RKO (cell line): ENCODE measurements at regions not wholly inside any gene's neighbourhood (a gene's known extent, or its start where the extent isn't known, plus 50 kb on each side); places are given as distances from the start of the nearest gene placed in this dataset.

Source experiments
- DNase-seq: peaks from one replicate; pipeline ENCODE4 v3.0.0-alpha.2; 2016; ENCODE audit warnings: low spot score

- no peak for DNase-seq
Observed at GRCh38 chr2:236673126-236673822, 103.6 kb downstream of the ACKR3 start.

GRCh38 chr2:236673823-236674185, 104.2 kb downstream of the ACKR3 start:
- no peak for DNase-seq

- no peak for DNase-seq
Observed at GRCh38 chr2:236674238-236674637, 104.6 kb downstream of the ACKR3 start.

DNA sequence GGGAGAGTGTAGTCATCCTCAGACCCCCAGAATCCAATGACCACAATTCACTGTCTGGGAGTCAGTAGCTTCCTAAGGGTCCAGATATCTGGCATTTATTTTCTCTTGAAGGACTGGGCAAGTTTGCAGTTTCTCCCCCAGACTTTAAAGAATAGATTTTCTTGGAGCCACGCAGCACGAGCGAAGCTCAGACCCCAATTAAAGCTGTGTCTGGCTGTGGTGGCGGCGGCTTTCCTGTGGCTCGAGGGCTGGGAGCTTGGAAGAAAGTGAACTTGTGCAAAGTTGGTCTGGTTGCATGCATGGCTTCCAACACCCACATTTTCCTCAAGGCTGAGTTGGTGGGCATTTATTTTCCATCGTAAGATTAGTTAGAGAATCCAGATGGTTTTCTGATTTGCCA, 105.0 kb downstream of the ACKR3 start:
- DNase-seq: no peak

DNA sequence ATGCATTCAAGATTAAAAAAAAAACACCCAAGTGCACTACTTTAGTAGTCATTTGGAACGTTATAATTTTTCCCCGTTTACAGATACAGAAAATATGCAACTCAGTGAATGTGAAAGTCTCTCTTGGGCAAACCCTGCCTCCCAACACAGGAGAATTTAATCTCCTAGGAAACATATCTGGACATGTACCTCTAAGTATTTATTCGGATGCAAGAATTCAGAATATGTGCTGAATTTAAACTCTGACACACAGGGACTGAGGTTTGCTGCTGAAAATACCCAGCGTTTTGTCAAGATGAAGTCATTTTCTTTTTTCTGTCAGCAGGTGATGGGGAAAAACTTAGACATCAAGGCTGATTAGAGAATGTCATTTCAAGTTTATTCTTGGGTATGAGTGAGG, 105.4 kb downstream of the ACKR3 start:
- no peak for DNase-seq

DNA sequence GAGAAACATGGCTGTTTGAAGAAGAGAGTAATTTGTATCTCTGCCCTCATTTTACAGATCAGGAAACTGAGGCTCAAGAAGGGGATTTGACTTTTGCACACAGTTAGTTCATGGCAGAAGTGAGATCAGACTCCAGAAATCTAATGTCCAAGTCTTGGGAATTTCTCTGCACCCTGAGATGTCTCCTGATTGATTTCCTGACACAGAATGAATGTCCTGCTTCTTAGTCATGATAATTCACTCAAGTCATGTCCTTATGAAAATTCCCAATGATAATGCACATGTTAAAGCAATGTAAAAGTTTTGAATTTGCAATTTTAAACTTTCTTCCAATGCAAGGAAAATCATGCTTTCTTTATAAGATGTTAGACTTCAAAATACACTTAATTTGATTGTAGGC, 105.9 kb downstream of the ACKR3 start:
- DNase-seq: no peak

- no peak for DNase-seq
Observed at GRCh38 chr2:236676136-236676873, 106.7 kb downstream of the ACKR3 start.

DNA sequence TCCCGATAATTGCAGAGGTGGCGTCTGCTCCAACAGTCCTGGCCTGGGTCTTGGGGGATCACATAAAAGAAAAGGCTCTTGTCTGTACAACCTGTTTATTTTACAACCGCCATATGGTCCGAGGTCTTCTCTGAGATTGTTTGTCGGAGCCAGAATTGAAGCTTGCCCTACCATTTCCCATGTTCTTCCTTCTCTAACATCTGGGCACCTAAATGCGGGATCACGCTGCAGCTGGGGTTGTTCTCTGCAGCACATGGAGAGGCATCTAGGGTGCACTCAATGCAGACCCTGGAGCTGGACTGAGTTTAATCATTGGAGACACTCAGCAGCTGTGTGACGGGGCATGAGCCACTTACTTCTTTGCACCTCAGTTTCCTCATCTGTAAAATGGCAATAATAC, 107.7 kb downstream of the ACKR3 start:
- no peak for DNase-seq

DNA sequence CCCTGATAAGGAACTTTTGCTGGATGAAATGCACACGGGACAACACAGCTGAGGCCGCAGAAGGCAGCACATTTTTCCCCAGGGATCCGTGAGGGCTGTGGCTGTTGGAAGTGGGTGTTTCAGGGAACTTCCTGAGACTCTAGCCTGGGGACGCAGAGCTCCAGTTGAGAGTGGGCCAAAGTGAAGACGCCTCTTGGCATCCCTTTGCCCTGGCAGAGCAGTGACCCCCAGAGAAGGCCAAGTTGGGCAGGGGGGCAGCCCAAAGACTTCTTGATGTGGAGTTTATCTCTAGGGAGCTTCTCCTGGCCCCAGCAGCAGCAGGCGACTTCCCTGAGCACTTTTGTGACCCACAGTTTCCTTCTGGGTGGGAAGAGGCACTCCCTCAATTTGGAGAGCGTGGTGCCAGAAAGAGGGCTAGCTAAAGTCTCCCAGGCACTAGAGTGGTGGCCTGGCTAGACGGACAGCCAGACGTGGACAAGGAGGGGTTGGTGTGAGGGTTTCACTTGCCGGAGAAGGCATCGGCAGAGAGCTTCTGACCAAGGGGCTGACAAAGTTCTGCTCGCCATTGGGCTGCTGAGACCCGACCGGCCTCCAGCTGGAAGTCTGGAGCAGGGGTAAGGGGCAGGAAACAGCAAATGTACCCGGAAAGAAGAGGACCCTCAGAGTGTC, 108.8 kb downstream of the ACKR3 start:
- no peak for DNase-seq

- no peak for DNase-seq
Observed at GRCh38 chr2:236679884-236680860, 110.5 kb downstream of the ACKR3 start.

DNA sequence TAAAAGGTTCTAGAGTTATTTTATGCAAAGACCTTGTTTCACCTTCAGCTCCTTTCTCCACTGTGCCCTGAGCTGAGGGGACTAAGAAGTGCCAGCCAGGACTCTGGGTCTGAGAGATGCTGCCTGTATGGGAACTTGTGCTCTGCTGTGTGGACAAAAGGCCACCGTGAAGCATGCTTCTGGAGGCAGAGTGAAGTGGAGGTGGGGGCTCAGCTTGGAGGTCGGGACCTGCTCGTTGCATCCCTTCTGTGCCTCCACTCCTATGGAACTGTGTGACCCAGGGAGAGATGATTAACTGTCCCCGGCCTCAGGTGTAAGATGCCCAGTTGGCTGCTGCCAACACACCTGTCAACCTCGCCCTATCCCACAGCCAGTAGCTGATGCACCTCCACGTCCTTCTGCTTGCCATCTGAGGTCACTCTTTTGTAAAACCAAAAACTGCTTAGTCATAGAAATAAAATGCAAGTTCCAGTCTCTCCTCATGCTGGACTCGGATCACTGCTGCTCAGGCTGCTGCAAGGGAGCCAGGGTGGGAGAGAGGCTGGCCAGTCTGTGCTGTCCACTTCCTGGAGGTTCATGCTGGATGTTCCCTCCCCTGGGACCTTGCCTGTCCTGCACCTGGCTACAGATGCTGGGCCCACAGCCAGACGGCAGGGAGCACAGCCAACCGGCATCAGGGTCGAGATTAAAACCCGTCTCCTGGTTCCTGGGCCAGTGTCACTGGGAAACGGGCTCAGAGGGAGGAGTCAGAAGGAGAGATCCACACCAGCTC, 113.2 kb downstream of the ACKR3 start:
- no peak for DNase-seq

DNA sequence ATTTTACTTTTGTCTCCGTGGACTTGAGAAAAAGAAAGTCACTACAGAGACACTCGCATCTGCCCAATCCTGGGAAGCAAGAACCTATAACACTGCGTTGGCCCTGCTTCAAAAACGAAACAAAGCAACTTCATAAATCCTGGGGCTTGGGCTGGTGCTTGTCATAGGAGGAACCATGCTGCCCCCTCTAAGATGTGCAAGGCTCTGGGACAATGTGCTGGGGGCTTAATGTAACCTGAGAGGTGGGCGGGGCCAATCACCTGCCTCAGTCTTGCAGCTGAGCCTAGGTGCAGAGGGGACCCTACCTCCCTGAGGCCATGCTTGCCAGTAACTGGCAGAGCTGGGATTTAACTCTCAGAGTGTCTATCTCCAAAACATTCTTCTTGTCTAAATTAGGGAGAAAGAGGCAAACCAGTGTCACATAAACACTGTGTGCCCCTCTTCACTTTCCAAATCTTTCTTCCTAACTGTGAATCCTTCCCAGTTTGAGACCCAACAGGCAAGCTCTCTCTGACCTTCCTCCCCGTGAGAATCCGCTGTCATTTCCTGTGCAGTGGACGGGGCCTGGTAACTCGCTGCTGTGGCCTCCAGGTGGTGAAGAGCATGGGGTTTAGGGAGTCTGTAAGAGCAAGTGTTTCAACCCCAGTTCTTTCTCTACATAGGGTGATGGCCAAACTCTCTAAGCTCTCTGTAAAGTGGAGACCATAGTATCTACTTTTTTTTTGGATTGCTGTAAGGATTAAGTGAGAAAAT, 115.1 kb downstream of the ACKR3 start:
- DNase-seq: no peak

- no peak for DNase-seq
Observed at GRCh38 chr2:236685361-236685760, 115.7 kb downstream of the ACKR3 start.

- no peak for DNase-seq
Observed at GRCh38 chr2:236685979-236686520, 116.4 kb downstream of the ACKR3 start.

- DNase-seq: no peak
Observed at GRCh38 chr2:236686561-236686960, 116.9 kb downstream of the ACKR3 start.

DNA sequence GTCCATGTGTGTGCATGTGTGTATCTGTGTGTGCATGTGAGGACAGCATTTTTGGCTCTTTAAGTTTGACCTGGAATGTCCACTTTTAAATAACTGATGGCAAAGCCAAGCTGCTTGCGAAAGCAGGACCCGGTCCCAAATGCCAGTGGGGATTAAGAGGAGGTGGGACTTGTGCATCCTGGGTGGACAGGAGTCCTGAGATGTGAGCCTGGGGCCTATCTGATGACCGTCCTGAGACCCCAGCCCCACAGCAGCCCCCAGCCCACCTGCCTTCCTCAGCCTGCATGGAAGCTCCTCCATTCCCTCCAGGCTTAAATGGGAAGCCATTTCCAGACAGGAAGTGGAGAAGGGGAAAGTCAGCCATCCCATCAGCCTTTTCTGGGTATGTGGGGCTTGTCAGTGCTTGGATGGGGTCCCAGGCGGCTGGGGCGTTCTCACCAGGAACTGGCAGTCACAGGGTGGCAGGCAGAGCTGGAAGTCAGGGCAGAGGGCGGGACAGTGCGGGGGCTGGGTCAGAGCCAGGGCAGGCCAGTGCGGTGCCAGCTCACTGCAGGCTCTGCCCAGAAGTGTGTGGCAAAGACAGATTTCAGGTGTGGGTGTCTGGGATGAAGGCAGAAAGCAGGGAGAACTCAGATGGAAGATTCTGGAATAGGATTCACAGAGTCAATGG, 117.8 kb downstream of the ACKR3 start:
- no peak for DNase-seq

DNA sequence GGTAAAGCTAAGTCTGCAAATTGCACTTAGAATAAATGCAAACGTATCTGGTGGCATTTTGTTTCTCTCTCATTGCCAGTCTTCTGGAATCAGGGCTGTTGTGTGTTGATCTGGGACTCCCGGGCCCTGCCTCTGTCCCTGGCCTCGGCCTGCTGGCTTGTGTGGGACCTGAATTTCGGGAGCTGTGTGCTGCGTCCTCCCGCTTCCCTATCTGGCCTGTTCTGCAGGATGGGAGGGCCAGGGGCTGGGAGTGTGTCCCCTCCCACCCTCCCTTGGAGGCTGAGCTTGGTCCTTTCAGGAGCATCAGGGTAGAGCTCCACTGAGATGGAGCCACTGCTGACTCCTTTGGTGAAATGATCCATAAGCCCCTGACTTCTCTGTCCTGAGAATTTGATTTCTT, 118.5 kb downstream of the ACKR3 start:
- DNase-seq: no peak

GRCh38 chr2:236688563-236689392, 119.2 kb downstream of the ACKR3 start:
- no peak for DNase-seq

GRCh38 chr2:236689393-236689700, 119.7 kb downstream of the ACKR3 start:
- no peak for DNase-seq
